GM12875 (cell line): ENCODE measurements at regions not wholly inside any gene's neighbourhood (a gene's known extent, or its start where the extent isn't known, plus 50 kb on each side); places are given as distances from the start of the nearest gene placed in this dataset.

Experiments used
- H3K4me3 ChIP-seq: one replicate; pipeline ENCODE4 v1.5.1; 2011; ENCODE audit warnings: low read depth, low read length, control low read depth
- TF ChIP-seq, protein P1 (sequence below): IDR thresholded peaks from 2 replicates; pipeline ENCODE4 v1.5.1; 2011; ENCODE audit warnings: low read depth, mild to moderate bottlenecking, control low read depth, inconsistent platforms, low read length, moderate library complexity, borderline replicate concordance; ENCODE audit not compliant: insufficient read depth

DNA sequence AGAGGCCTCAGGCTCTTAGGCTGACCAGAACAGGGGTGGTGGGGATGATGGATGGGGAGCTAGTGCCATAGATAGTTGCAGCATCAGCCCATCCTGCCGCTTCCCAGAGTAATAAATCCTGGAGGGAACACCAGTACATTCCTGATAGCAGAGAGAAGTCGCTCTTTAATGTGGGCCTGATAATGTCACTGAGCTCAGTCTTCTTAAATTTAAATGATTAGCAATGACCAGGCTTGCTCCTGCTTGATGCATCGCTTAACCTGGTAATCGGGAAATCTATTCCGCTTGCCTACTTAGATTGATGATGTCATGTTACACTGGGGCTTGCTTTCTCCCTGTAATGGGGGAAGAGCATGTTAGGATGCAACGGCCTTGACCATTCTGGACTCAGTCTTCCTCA, 218.6 kb upstream of the PLXNA2 start:
- H3K4me3 ChIP-seq: no peak overlapping the region
- TF ChIP-seq, protein P1, sequence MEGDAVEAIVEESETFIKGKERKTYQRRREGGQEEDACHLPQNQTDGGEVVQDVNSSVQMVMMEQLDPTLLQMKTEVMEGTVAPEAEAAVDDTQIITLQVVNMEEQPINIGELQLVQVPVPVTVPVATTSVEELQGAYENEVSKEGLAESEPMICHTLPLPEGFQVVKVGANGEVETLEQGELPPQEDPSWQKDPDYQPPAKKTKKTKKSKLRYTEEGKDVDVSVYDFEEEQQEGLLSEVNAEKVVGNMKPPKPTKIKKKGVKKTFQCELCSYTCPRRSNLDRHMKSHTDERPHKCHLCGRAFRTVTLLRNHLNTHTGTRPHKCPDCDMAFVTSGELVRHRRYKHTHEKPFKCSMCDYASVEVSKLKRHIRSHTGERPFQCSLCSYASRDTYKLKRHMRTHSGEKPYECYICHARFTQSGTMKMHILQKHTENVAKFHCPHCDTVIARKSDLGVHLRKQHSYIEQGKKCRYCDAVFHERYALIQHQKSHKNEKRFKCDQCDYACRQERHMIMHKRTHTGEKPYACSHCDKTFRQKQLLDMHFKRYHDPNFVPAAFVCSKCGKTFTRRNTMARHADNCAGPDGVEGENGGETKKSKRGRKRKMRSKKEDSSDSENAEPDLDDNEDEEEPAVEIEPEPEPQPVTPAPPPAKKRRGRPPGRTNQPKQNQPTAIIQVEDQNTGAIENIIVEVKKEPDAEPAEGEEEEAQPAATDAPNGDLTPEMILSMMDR: no peak

DNA sequence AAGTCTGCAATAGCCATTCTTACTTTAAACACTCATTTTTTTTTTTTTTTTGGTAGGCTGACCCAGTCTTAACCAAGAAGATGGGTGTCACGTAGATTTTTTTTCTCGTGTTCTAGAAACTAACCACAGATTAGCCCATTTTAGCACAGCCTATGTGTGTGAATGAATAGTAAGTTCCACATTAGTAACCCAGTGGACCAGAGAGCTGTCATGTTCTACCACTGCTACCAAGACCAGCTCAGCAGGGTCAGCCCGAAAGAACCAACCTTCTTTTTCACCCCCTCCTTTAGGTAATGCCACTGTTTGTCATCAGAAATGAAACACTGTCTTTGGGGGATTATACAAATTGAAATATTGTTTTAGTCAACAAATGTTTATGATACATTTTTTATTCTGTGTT, 221.1 kb upstream of the PLXNA2 start:
- TF ChIP-seq, protein P1: no peak

DNA sequence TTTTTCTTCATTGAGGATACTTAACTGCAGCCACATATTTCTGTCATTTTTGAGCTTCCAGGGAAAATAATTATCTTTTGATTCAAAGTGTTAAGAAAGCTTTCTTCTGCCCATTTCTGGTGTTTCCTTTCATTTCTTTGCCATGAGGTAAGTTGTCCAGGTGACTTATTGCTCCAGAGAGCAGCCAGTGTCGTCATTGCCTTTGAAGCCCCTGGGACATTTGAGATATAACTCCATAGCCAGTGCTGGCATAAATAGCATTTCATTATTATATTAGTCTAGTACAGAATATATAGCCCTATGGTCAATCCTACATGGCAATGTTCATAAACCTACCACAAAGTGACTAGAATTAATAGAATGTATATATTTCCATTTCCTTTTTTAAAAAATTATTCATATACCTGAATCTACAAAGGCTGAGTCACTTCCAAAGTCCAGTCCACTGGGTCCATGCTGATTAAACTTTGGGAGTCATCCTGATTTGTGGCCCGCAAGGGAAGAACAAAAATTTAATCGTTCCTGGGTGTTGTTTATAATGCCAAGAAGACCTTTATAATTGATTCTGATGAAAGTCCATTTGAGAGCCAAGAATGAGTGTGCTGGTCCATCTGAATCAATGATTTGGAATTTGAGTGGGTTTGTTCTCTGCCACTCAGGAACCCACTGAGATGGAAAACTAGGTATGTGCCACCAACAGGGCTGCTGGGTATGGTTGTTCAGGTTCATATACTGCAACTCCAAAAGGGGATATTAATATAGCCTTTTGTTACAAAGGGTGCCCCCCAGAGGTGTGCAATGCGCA, 221.8 kb upstream of the PLXNA2 start:
- no peak overlapping the region for H3K4me3 ChIP-seq
- TF ChIP-seq, protein P1: no peak

More for the DNA sequence above, 221.1 kb upstream of the PLXNA2 start:
- no peak overlapping the region for H3K4me3 ChIP-seq

DNA sequence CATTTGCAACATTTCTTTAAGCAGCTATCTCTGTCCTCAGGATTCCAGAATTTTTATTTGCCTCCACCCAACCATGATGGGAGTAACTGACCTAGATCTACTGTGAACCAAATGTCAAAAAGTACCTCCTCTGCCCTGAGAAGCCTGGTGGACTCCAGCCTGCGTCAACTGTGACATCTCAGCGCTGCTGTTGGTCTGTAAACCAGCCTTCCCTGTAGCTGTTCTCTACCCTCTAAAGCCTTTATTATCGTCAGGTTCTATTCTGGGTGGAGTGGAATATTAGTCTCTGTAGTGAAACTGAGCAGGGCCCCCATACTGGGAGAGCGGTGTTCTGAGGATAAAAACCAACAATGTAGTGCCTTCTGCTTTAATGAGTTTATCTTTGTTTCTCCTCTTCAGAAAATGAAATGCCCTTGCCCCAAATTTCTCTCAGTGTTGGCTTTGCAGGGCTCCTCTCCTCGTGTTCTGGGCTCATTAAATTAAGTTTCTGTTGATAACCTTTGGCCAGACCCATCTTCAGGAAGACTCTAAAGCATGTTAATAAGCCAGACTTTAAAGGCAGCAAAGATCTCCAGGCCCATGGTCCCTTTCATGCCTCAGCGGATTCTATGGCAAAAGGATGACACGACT, 223.1 kb upstream of the PLXNA2 start:
- TF ChIP-seq, protein P1: no peak
- no peak overlapping the region for H3K4me3 ChIP-seq

DNA sequence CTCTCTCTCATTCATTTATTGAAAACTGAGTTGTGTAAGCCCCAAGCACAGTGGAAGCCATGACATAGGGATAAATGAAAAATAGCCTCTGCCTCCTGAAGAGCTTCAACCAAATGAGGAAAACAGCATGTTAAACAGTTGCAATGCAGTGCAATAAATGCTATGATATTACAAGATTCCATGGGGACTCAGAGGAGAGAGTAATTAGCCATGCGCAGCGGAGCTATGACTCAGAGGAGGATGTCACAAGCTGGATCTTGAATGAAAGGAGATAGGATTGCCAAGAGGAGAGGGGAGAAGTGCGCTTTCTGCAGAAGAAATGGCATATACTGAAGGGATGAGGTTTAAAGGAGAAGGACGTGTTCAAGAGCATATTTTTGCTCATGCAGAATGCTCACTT, 231.3 kb upstream of the PLXNA2 start:
- TF ChIP-seq, protein P1: no peak
- no peak overlapping the region for H3K4me3 ChIP-seq

DNA sequence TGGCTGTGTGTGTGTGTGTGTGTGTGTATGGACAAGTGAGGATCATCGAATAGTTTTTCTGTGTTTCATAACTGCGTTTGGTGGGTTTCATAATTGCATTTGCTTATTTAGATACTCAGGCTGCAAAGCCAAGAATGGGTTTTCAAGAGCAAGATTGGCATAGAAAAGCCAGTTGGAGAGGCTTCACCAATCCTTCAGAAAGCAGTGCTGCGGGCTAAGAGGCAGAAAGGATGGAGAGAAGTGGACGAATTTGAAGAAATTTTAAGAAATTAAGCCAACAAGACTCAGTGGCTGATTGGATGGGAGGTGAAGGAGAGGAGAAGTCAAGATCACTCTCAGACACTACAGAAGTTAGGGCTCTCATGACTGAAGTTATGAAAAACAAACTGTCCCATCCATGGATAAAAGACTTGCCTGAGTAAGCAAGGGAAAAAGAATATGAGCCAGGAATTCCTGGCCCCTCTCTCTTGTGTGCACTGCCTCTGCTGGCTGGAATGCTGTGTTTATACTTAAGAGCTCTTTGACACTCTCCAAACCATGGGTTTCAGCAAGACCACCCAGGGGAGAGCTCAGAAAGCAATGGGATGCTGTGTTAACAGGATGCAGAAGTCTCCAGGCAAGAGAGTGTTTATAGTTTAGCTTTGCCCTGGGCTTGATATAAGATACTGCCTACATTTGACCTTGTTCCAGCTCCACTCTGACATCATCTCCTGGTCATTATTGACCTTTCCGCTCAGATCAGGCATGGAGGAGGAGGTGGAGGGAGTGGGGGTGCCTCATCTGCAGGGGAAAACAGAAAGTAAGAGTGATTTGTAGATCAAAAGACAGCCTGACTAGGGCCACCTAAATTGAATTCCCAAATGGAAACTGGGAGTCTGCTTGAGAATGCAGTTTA, 232.0 kb upstream of the PLXNA2 start:
- TF ChIP-seq, protein P1: no peak
- H3K4me3 ChIP-seq: no peak overlapping the region

DNA sequence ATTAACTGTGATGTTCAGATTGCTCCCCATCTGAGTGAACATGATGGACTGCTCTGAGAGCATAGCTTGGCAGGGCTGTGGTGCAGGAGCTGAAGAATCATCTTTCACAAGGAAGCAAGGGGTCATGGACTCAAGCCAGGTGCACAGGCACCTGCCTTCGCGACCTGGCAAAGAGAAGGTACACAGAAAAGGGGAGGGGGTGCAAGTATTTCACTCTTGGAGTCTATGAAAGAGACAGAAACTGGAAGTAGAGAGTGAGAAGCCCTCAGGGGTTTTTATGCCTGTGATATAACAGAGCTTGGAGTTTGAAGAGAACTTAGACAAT, 232.6 kb upstream of the PLXNA2 start:
- H3K4me3 ChIP-seq: no peak overlapping the region
- TF ChIP-seq, protein P1: no peak
